NB4 (cell line): ENCODE measurements at regions not wholly inside any gene's neighbourhood (a gene's known extent, or its start where the extent isn't known, plus 50 kb on each side); places are given as distances from the start of the nearest gene placed in this dataset.

Source experiments
- CTCF ChIP-seq: IDR thresholded peaks from one replicate; pipeline ENCODE4 v1.5.1; 2012; ENCODE audit warnings: low read depth, low read length
- POLR2A ChIP-seq: IDR thresholded peaks from 2 replicates; pipeline ENCODE4 v1.6.1; 2011; ENCODE audit warnings: mild to moderate bottlenecking; ENCODE audit not compliant: insufficient read length; ENCODE audit errors: extremely low read depth

- TF ChIP-seq CTCF (no peak), POLR2A (no peak)
These were observed 1151.9 kb downstream of the SLITRK5 start for GRCh38 chr13:88823114-88823513.
